Suprapubic skin (tissue), 4 donors: ENCODE measurements at regions not wholly inside any gene's neighbourhood (a gene's known extent, or its start where the extent isn't known, plus 50 kb on each side); places are given as distances from the start of the nearest gene placed in this dataset.

Source experiments
- DNase-seq, 2 donors: peaks; one replicate each; pipeline ENCODE4 v3.0.0-alpha.2; 2019; ENCODE audit warnings: low spot score in 2 of 2
- H3K27ac ChIP-seq: fragments of 200-600 bp; sonication (generic); one replicate; pipeline ENCODE4 v1.5.1; 2019
- H3K27me3 ChIP-seq: fragments of 200-600 bp; sonication (generic); one replicate; pipeline ENCODE4 v1.5.1; 2019
- H3K36me3 ChIP-seq: fragments of 200-600 bp; sonication (generic); one replicate; pipeline ENCODE4 v1.5.1; 2019
- H3K4me1 ChIP-seq: fragments of 200-600 bp; sonication (generic); one replicate; pipeline ENCODE4 v1.5.1; 2019
- H3K4me3 ChIP-seq: fragments of 200-600 bp; sonication (generic); one replicate; pipeline ENCODE4 v1.5.1; 2019; ENCODE audit warnings: mild to moderate bottlenecking
- H3K9me3 ChIP-seq: fragments of 200-600 bp; sonication (generic); one replicate; pipeline ENCODE4 v1.5.1; 2019
- EP300 ChIP-seq: sonication (generic); formaldehyde crosslinking; IDR thresholded peaks from one replicate; pipeline ENCODE4 v1.6.1; 2017; ENCODE audit warnings: antibody characterized with exemption
- POLR2A ChIP-seq, 2 donors: fragments of 450-650 bp; IDR thresholded peaks; one replicate each; pipeline ENCODE4 v1.6.1; 2017; ENCODE audit warnings: antibody characterized with exemption in 2 of 2, mild to moderate bottlenecking in 2 of 2, moderate library complexity in 2 of 2
- POLR2AphosphoS5 ChIP-seq, 3 donors: sonication (generic); formaldehyde crosslinking; IDR thresholded peaks; one replicate each; pipeline ENCODE4 v1.6.1; 2017; ENCODE audit warnings: antibody characterized with exemption in 3 of 3
- WGBS: methylation state at CpG from one replicate; pipeline ENCODE4 v1.1.5; 2018; 5-methylcytosine and 5-hydroxymethylcytosine counted together
- TF ChIP-seq, protein P1 (sequence below), 2 donors: fragments of 200-600 bp in 1 of 2; fragments of 450-650 bp in 1 of 2; sonication (generic) in 1 of 2; IDR thresholded peaks; one replicate each; pipeline ENCODE4 v1.5.1; 2016 to 2019; ENCODE audit warnings: antibody characterized with exemption in 2 of 2, mild to moderate bottlenecking in 1 of 2, moderate library complexity in 1 of 2

DNA sequence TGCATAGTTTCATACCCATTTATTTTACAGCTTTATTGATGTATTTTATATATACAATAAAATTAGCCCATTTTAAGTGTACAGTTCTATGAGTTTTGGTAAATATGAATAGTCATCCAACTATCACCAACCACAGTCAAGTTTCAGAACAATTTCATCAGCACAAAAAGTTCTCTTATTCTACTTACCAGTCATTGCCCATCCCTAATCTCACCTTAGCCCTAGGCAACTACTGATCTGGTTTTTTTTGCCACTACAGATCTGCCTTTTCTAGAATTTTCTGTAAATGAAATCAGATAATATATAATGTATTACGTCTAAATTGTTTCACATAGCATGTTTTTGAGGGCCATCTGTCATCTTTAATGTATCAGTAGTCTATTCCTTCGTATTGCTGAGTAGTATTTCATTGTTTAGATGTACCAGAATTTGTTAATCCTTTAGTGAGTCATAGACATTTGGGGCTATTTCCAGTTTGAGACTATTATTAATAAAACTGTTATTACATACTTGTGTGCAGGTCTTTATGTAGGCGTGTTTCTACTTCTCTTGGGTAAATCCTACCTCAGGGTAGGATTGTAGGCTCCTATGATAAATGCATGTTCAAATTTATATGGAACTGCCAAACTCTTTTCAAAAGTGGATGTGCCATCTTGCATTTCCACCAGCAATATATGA is 198.5 kb upstream of the ADAMTSL1 start:
- Histone ChIP-seq H3K27ac (no peak overlapping the region), H3K9me3 (peaks cover 4% of the 10 kb centered on the region), H3K36me3 (no peaks in the 10 kb centered on the region), H3K4me1 (peaks cover 4% of the 10 kb centered on the region), H3K27me3 (no peaks in the 10 kb centered on the region), H3K4me3 (no peak overlapping the region)
- no peak for DNase-seq
- TF ChIP-seq, protein P1, sequence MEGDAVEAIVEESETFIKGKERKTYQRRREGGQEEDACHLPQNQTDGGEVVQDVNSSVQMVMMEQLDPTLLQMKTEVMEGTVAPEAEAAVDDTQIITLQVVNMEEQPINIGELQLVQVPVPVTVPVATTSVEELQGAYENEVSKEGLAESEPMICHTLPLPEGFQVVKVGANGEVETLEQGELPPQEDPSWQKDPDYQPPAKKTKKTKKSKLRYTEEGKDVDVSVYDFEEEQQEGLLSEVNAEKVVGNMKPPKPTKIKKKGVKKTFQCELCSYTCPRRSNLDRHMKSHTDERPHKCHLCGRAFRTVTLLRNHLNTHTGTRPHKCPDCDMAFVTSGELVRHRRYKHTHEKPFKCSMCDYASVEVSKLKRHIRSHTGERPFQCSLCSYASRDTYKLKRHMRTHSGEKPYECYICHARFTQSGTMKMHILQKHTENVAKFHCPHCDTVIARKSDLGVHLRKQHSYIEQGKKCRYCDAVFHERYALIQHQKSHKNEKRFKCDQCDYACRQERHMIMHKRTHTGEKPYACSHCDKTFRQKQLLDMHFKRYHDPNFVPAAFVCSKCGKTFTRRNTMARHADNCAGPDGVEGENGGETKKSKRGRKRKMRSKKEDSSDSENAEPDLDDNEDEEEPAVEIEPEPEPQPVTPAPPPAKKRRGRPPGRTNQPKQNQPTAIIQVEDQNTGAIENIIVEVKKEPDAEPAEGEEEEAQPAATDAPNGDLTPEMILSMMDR (IDR thresholded peaks at IDR 0.05), result no peak
- TF ChIP-seq POLR2AphosphoS5 (IDR thresholded peaks at IDR 0.05) (no peak), POLR2A (IDR thresholded peaks at IDR 0.05) (no peak), EP300 (no peak)
- 59% methylated on average over 3 of the region's 3 CpGs for WGBS

DNA sequence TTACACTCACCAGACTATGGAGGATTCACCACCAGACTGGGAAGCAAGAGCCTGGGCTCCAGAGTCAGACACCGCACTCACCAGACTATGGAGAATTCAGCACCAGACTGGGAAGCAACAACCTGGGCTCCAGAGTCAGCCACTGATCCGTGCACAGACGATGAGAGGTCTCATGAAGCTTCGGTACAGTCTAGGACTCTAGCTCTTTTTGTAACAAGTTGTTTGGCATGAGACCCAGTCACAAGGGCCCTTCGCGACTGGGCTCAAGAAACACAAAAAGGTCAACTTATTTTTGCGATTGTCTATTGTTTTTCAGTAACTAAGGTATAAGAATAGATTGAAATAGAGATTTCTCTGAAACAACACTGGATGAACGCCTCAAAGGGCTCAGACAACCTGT is 192.7 kb upstream of the ADAMTSL1 start:
- Histone ChIP-seq H3K9me3 (peaks cover 4% of the 10 kb centered on the region), H3K4me1 (no peaks in the 10 kb centered on the region), H3K27me3 (no peaks in the 10 kb centered on the region), H3K27ac (no peak overlapping the region), H3K36me3 (no peaks in the 10 kb centered on the region), H3K4me3 (no peak overlapping the region)
- TF ChIP-seq POLR2AphosphoS5 (IDR thresholded peaks at IDR 0.05) (no peak), EP300 (no peak), POLR2A (IDR thresholded peaks at IDR 0.05) (no peak)
- TF ChIP-seq, protein P1 (IDR thresholded peaks at IDR 0.05), result no peak
- WGBS, result 91% methylated on average over 8 of the region's 8 CpGs
- no peak for DNase-seq

DNA sequence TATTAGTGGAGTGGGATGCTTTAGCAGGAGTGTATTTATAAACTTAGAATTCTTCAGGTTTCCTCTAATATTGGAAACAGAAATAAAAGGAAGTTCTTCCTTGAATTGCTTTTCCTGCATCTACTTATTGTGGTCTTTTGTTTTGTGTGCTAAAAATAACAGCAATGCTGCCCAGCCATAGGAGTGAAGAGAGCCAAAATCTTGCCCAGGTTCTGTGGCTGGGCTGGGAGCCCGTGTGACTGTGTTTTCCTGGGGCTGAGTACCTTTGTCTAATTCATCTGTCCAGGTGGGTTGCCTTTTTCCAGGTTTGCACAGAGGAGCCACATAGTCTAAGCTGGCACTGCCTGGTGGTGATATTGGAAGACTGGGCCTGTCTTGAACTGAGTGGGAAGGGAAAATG is 179.7 kb upstream of the ADAMTSL1 start:
- Histone ChIP-seq H3K4me3 (no peak overlapping the region), H3K27me3 (no peaks in the 10 kb centered on the region), H3K9me3 (no peaks in the 10 kb centered on the region), H3K36me3 (no peaks in the 10 kb centered on the region), H3K27ac (no peak overlapping the region), H3K4me1 (peaks cover 17% of the 10 kb centered on the region)
- TF ChIP-seq, protein P1 (IDR thresholded peaks at IDR 0.05), result no peak
- TF ChIP-seq EP300 (no peak), POLR2A (IDR thresholded peaks at IDR 0.05) (no peak), POLR2AphosphoS5 (IDR thresholded peaks at IDR 0.05) (no peak)
- no peak for DNase-seq
- WGBS, result 65% methylated on average over 1 of the region's 1 CpG

DNA sequence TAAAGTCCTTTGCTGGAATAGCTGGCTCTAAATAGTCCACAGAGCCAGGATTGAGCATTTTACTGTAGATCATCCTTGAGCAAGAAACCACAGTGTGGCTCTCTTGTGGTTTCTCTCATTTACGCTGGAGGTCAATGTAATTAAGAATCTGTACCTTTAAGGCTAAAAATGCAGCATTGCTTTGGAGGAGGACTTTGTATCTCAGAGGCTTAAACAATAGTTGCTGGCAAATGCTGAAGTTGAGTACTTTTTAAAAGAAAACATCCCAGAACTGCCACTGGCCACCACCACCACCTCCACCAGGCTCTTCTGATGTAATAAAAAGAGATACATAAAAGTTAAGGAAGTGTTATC is 177.3 kb upstream of the ADAMTSL1 start:
- WGBS, result 85% methylated on average over 1 of the region's 1 CpG
- Histone ChIP-seq H3K4me1 (peaks cover 17% of the 10 kb centered on the region), H3K27me3 (no peaks in the 10 kb centered on the region), H3K36me3 (no peaks in the 10 kb centered on the region), H3K27ac (no peak overlapping the region), H3K4me3 (no peak overlapping the region), H3K9me3 (no peaks in the 10 kb centered on the region)
- TF ChIP-seq POLR2AphosphoS5 (IDR thresholded peaks at IDR 0.05) (no peak), POLR2A (IDR thresholded peaks at IDR 0.05) (no peak), EP300 (no peak)
- TF ChIP-seq, protein P1 (IDR thresholded peaks at IDR 0.05), result no peak
- DNase-seq, result no peak

DNA sequence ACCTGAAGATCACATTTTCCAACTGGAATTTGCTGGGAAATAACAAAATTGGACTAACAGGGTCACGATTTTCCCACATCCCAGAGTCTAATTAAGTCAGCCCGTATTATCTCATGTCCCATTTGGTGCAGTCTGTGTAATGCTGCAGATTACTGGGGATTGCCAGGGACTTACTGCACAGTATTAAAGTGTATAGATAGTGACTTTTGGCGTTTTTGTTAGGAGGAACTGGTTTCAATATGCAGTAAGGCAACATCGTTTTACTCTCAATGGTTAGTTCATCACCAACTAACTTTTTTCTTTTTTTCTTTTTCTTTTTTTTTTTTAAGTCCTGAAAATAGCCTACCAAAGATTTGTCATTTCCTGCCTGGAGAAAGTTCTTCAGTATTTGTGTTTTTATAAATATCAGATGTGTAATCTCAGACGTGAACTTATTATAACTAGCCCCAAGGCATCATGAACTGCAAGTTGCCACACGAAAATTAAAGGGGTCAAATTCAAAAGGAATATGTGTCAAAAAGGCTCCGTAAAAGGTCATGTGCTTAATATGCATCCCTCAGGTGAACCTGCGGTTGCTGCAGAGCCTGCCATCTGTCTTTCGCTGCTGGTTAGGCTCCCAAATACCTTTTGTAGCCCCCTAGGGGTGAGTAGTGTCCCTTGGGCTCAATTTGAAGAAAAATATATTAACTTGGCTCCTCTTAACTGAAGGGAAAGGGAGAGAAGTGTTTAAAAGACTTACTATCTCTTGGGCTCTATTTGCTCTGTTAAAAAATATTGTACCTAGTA is 176.7 kb upstream of the ADAMTSL1 start:
- no peak overlapping the region for H3K27ac ChIP-seq
- TF ChIP-seq, protein P1 (IDR thresholded peaks at IDR 0.05), result no peak
- TF ChIP-seq EP300 (no peak), POLR2A (IDR thresholded peaks at IDR 0.05) (no peak), POLR2AphosphoS5 (IDR thresholded peaks at IDR 0.05) (no peak)
- no peak for DNase-seq

More for the DNA sequence above, 176.7 kb upstream of the ADAMTSL1 start:
- peaks cover 17% of the 10 kb centered on the region for H3K4me1 ChIP-seq
- no peaks in the 10 kb centered on the region for H3K9me3 ChIP-seq
- 28% methylated on average over 9 of the region's 9 CpGs for WGBS
- H3K4me3 ChIP-seq, result no peak overlapping the region
- no peaks in the 10 kb centered on the region for H3K36me3 ChIP-seq
- H3K27me3 ChIP-seq, result no peaks in the 10 kb centered on the region
